ENCODE measurements at regions not wholly inside any gene's neighbourhood (a gene's known extent, or its start where the extent isn't known, plus 50 kb on each side); places are given as distances from the start of the nearest gene placed in this dataset.

- H3K14ac ChIP-seq (ENCODE audit: low read length): no peak overlapping the region
- no peak overlapping the region for H3K27ac ChIP-seq (replicated peaks; ENCODE audit: low read length)
- no peak overlapping the region for H3K4me2 ChIP-seq (ENCODE audit: insufficient read depth, low read length, poor library complexity, severe bottlenecking)
- no peak overlapping the region for H3K4me3 ChIP-seq (ENCODE audit: low read length in 2 of 2)
- no peaks in the 10 kb centered on the region for H3K9me3 ChIP-seq (replicated peaks in 1 of 2; ENCODE audit: control insufficient read depth in 2 of 2, insufficient read depth in 1 of 2, low read depth in 1 of 2, low read length in 2 of 2)
- no peak overlapping the region for H2BK120ac ChIP-seq (ENCODE audit: low read depth, low read length)
- H3K4me1 ChIP-seq (ENCODE audit: control insufficient read depth in 2 of 2, insufficient read depth in 1 of 2, low read depth in 1 of 2, low read length in 2 of 2): no peaks in the 10 kb centered on the region
- H2BK5ac ChIP-seq (ENCODE audit: low read length): no peak overlapping the region
- WGBS, 2 donors (ENCODE audit: extremely low coverage in 2 of 2, insufficient read length in 2 of 2, insufficient replicate concordance in 1 of 2): no CpG with 5 or more reads among the region's 1 CpG
- H3K23ac ChIP-seq (ENCODE audit: low read depth, low read length, poor library complexity): no peak overlapping the region
- H3K36me3 ChIP-seq (replicated peaks in 1 of 2; ENCODE audit: control insufficient read depth in 2 of 2, insufficient read depth in 2 of 2, low read length in 2 of 2): no peaks in the 10 kb centered on the region
- no peak overlapping the region for H3K18ac ChIP-seq (ENCODE audit: low read length)
- H4K91ac ChIP-seq (ENCODE audit: low read depth, low read length, poor library complexity): no peak overlapping the region
- H3K79me1 ChIP-seq (ENCODE audit: low read depth, low read length): no peaks in the 10 kb centered on the region
- H2BK12ac ChIP-seq (ENCODE audit: low read length): no peak overlapping the region
- H3K9ac ChIP-seq (ENCODE audit: low read depth, low read length, poor library complexity): no peak overlapping the region
- H3K4ac ChIP-seq (ENCODE audit: low read length): no peak overlapping the region
- H2BK15ac ChIP-seq (ENCODE audit: low read length): no peak overlapping the region
- H2AFZ ChIP-seq (ENCODE audit: low read length): no peak overlapping the region
- no peak for DNase-seq (ENCODE audit: low spot score)
- H3K27me3 ChIP-seq (ENCODE audit: control insufficient read depth in 3 of 3, insufficient read depth in 3 of 3, low read depth in 1 of 3, low read length in 3 of 3): no peaks in the 10 kb centered on the region
- H4K8ac ChIP-seq (ENCODE audit: low read depth, low read length): no peak overlapping the region
- H2AK5ac ChIP-seq (ENCODE audit: low read depth, low read length): no peak overlapping the region
These were observed 937.8 kb upstream of the CHORDC1 start for GRCh38 chr11:91160661-91161060.

- H2AFZ ChIP-seq (ENCODE audit: low read length): no peak overlapping the region
- H2BK120ac ChIP-seq (ENCODE audit: low read depth, low read length): no peak overlapping the region
- H2BK12ac ChIP-seq (ENCODE audit: low read length): no peak overlapping the region
- H3K9ac ChIP-seq (ENCODE audit: low read depth, low read length, poor library complexity): no peak overlapping the region
- H3K4ac ChIP-seq (ENCODE audit: low read length): no peak overlapping the region
- no peaks in the 10 kb centered on the region for H3K27me3 ChIP-seq (ENCODE audit: control insufficient read depth in 3 of 3, insufficient read depth in 3 of 3, low read depth in 1 of 3, low read length in 3 of 3)
- no peak overlapping the region for H3K18ac ChIP-seq (ENCODE audit: low read length)
- H4K91ac ChIP-seq (ENCODE audit: low read depth, low read length, poor library complexity): no peak overlapping the region
- no peaks in the 10 kb centered on the region for H3K4me1 ChIP-seq (ENCODE audit: control insufficient read depth in 2 of 2, insufficient read depth in 1 of 2, low read depth in 1 of 2, low read length in 2 of 2)
- no peak overlapping the region for H2BK5ac ChIP-seq (ENCODE audit: low read length)
- no peaks in the 10 kb centered on the region for H3K9me3 ChIP-seq (replicated peaks in 1 of 2; ENCODE audit: control insufficient read depth in 2 of 2, insufficient read depth in 1 of 2, low read depth in 1 of 2, low read length in 2 of 2)
- no peak overlapping the region for H2AK5ac ChIP-seq (ENCODE audit: low read depth, low read length)
- H3K27ac ChIP-seq (replicated peaks; ENCODE audit: low read length): no peak overlapping the region
- H3K79me1 ChIP-seq (ENCODE audit: low read depth, low read length): no peaks in the 10 kb centered on the region
- H3K36me3 ChIP-seq (replicated peaks in 1 of 2; ENCODE audit: control insufficient read depth in 2 of 2, insufficient read depth in 2 of 2, low read length in 2 of 2): no peaks in the 10 kb centered on the region
- no peak for DNase-seq (ENCODE audit: low spot score)
- no peak overlapping the region for H3K4me3 ChIP-seq (ENCODE audit: low read length in 2 of 2)
- H3K14ac ChIP-seq (ENCODE audit: low read length): no peak overlapping the region
- no peak overlapping the region for H3K23ac ChIP-seq (ENCODE audit: low read depth, low read length, poor library complexity)
- H3K4me2 ChIP-seq (ENCODE audit: insufficient read depth, low read length, poor library complexity, severe bottlenecking): no peak overlapping the region
- H2BK15ac ChIP-seq (ENCODE audit: low read length): no peak overlapping the region
- no peak overlapping the region for H4K8ac ChIP-seq (ENCODE audit: low read depth, low read length)
- no CpG with 5 or more reads among the region's 3 CpGs for WGBS, 2 donors (ENCODE audit: extremely low coverage in 2 of 2, insufficient read length in 2 of 2, insufficient replicate concordance in 1 of 2)
These were observed 936.2 kb upstream of the CHORDC1 start for GRCh38 chr11:91158891-91159537.

- Histone ChIP-seq H2AK5ac (ENCODE audit: low read depth, low read length) (no peak overlapping the region), H3K9me3 (replicated peaks in 1 of 2; ENCODE audit: control insufficient read depth in 2 of 2, insufficient read depth in 1 of 2, low read depth in 1 of 2, low read length in 2 of 2) (no peaks in the 10 kb centered on the region), H2AFZ (ENCODE audit: low read length) (no peak overlapping the region), H3K36me3 (replicated peaks in 1 of 2; ENCODE audit: control insufficient read depth in 2 of 2, insufficient read depth in 2 of 2, low read length in 2 of 2) (no peaks in the 10 kb centered on the region), H3K79me1 (ENCODE audit: low read depth, low read length) (no peaks in the 10 kb centered on the region), H3K18ac (ENCODE audit: low read length) (no peak overlapping the region), H3K27me3 (ENCODE audit: control insufficient read depth in 3 of 3, insufficient read depth in 3 of 3, low read depth in 1 of 3, low read length in 3 of 3) (no peaks in the 10 kb centered on the region), H2BK12ac (ENCODE audit: low read length) (no peak overlapping the region), H4K91ac (ENCODE audit: low read depth, low read length, poor library complexity) (no peak overlapping the region), H3K4me2 (ENCODE audit: insufficient read depth, low read length, poor library complexity, severe bottlenecking) (no peak overlapping the region), H3K4me1 (ENCODE audit: control insufficient read depth in 2 of 2, insufficient read depth in 1 of 2, low read depth in 1 of 2, low read length in 2 of 2) (no peaks in the 10 kb centered on the region), H3K27ac (replicated peaks; ENCODE audit: low read length) (no peak overlapping the region), H2BK5ac (ENCODE audit: low read length) (no peak overlapping the region), H2BK120ac (ENCODE audit: low read depth, low read length) (no peak overlapping the region), H3K4me3 (ENCODE audit: low read length in 2 of 2) (no peak overlapping the region), H3K9ac (ENCODE audit: low read depth, low read length, poor library complexity) (no peak overlapping the region), H2BK15ac (ENCODE audit: low read length) (no peak overlapping the region), H3K4ac (ENCODE audit: low read length) (no peak overlapping the region), H3K14ac (ENCODE audit: low read length) (no peak overlapping the region), H3K23ac (ENCODE audit: low read depth, low read length, poor library complexity) (no peak overlapping the region), H4K8ac (ENCODE audit: low read depth, low read length) (no peak overlapping the region)
- no peak for DNase-seq (ENCODE audit: low spot score)
- no CpG with 5 or more reads among the region's 1 CpG for WGBS, 2 donors (ENCODE audit: extremely low coverage in 2 of 2, insufficient read length in 2 of 2, insufficient replicate concordance in 1 of 2)
These were observed 935.4 kb upstream of the CHORDC1 start for GRCh38 chr11:91158297-91158696.

GRCh38 chr11:91156041-91156440 lies 933.2 kb upstream of the CHORDC1 start:
- H3K36me3 ChIP-seq (replicated peaks in 1 of 2; ENCODE audit: control insufficient read depth in 2 of 2, insufficient read depth in 2 of 2, low read length in 2 of 2): no peaks in the 10 kb centered on the region
- no peak overlapping the region for H3K4me2 ChIP-seq (ENCODE audit: insufficient read depth, low read length, poor library complexity, severe bottlenecking)
- no peak overlapping the region for H2BK12ac ChIP-seq (ENCODE audit: low read length)
- no peak overlapping the region for H3K18ac ChIP-seq (ENCODE audit: low read length)
- H2BK120ac ChIP-seq (ENCODE audit: low read depth, low read length): no peak overlapping the region
- no CpG with 5 or more reads among the region's 8 CpGs for WGBS, 2 donors (ENCODE audit: extremely low coverage in 2 of 2, insufficient read length in 2 of 2, insufficient replicate concordance in 1 of 2)
- no peak overlapping the region for H3K9ac ChIP-seq (ENCODE audit: low read depth, low read length, poor library complexity)
- H3K4me3 ChIP-seq (ENCODE audit: low read length in 2 of 2): no peak overlapping the region
- H3K27me3 ChIP-seq (ENCODE audit: control insufficient read depth in 3 of 3, insufficient read depth in 3 of 3, low read depth in 1 of 3, low read length in 3 of 3): no peaks in the 10 kb centered on the region
- no peak overlapping the region for H3K4ac ChIP-seq (ENCODE audit: low read length)
- no peak overlapping the region for H4K8ac ChIP-seq (ENCODE audit: low read depth, low read length)
- H3K27ac ChIP-seq (replicated peaks; ENCODE audit: low read length): no peak overlapping the region
- no peak overlapping the region for H2BK5ac ChIP-seq (ENCODE audit: low read length)
- no peaks in the 10 kb centered on the region for H3K79me1 ChIP-seq (ENCODE audit: low read depth, low read length)
- H3K23ac ChIP-seq (ENCODE audit: low read depth, low read length, poor library complexity): no peak overlapping the region
- H4K91ac ChIP-seq (ENCODE audit: low read depth, low read length, poor library complexity): no peak overlapping the region
- no peak overlapping the region for H2BK15ac ChIP-seq (ENCODE audit: low read length)
- DNase-seq (ENCODE audit: low spot score): no peak
- no peak overlapping the region for H2AK5ac ChIP-seq (ENCODE audit: low read depth, low read length)
- peaks cover 0 to 3% of the 10 kb centered on the region in 2 donors for H3K9me3 ChIP-seq (replicated peaks in 1 of 2; ENCODE audit: control insufficient read depth in 2 of 2, insufficient read depth in 1 of 2, low read depth in 1 of 2, low read length in 2 of 2)
- no peak overlapping the region for H2AFZ ChIP-seq (ENCODE audit: low read length)
- H3K4me1 ChIP-seq (ENCODE audit: control insufficient read depth in 2 of 2, insufficient read depth in 1 of 2, low read depth in 1 of 2, low read length in 2 of 2): no peaks in the 10 kb centered on the region
- no peak overlapping the region for H3K14ac ChIP-seq (ENCODE audit: low read length)
